BJ (cell line): ENCODE measurements at regions not wholly inside any gene's neighbourhood (a gene's known extent, or its start where the extent isn't known, plus 50 kb on each side); places are given as distances from the start of the nearest gene placed in this dataset.

Experiments used
- CTCF ChIA-PET: fragments of 350-600 bp; formaldehyde crosslinking; extraction: SDS; loops from one replicate; lab custom pipeline; 2021; ENCODE audit warnings: antibody characterized with exemption, inconsistent platforms; lab: Yijun Ruan, JAX
- POLR2A ChIA-PET: fragments of 300-600 bp; sonication (Branson Sonifier 250); formaldehyde crosslinking; extraction: SDS; loops from one replicate; lab custom pipeline; 2021; ENCODE audit warnings: antibody characterized with exemption; lab: Charles Lee
- DNase-seq: peaks from one replicate; pipeline ENCODE4 v3.0.0-alpha.2; 2011; ENCODE audit warnings: low read depth
- H3K27me3 ChIP-seq: 2 replicates; pipeline ENCODE4 v1.6.0; 2011; ENCODE audit warnings: low read length; ENCODE audit not compliant: control insufficient read depth, insufficient read depth
- H3K36me3 ChIP-seq: 2 replicates; pipeline ENCODE4 v1.5.1; 2011; ENCODE audit warnings: low read length; ENCODE audit not compliant: control insufficient read depth, insufficient read depth
- H3K4me3 ChIP-seq: 2 replicates; pipeline ENCODE4 v1.5.1; 2011; ENCODE audit warnings: low read depth, mild to moderate bottlenecking, control low read depth, low read length
- TF ChIP-seq, protein P1 (sequence below): IDR thresholded peaks from 2 replicates; pipeline ENCODE4 v1.5.1; 2011; ENCODE audit warnings: low read depth, mild to moderate bottlenecking, control low read depth, inconsistent platforms, low read length, moderate library complexity; ENCODE audit not compliant: insufficient read depth

DNA sequence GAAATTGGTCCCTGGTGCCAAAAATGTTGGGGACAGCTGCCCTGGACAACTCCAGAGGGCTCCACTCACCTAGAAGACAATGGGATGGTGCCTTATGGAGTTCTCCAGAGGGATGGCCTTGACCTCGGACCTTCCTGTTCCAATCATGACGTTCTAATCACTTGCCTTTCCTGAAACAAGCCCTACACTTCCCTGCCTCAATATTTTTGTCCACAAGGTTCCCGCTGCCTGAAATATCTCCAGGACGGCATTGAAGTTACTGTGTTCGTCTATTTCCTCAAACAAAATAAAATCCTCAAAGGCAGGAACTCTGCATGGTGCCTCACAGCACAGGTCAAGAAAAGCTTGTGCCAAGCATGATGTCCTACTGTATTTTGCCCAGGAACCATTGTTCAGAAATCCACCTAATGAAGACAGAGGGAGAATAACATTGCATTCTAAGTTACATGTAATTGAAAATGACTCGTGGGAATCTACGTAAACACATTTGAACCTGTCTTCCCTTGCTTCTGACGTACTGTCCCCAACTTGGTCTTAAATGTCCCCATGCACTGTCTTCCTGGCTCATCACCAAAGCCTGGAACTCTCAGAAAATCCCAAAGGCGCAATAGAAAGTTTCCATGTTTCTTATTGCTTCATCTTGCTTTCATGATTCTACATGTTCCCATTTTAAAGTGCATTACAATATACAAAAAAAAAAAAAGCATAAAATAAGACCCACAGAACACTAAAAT lies 342.3 kb upstream of the NRP1 start:
- Histone ChIP-seq H3K4me3 (no peak overlapping the region), H3K36me3 (no peaks in the 10 kb centered on the region), H3K27me3 (no peaks in the 10 kb centered on the region)
- no peak for DNase-seq
- ChIA-PET POLR2A (no interaction called here), CTCF (interaction anchor here (0.9 kb wide), 1 partner anchor 9 kb away, joined by 3 read pairs; no protein-coding TSS in a partner anchor)
- TF ChIP-seq, protein P1, sequence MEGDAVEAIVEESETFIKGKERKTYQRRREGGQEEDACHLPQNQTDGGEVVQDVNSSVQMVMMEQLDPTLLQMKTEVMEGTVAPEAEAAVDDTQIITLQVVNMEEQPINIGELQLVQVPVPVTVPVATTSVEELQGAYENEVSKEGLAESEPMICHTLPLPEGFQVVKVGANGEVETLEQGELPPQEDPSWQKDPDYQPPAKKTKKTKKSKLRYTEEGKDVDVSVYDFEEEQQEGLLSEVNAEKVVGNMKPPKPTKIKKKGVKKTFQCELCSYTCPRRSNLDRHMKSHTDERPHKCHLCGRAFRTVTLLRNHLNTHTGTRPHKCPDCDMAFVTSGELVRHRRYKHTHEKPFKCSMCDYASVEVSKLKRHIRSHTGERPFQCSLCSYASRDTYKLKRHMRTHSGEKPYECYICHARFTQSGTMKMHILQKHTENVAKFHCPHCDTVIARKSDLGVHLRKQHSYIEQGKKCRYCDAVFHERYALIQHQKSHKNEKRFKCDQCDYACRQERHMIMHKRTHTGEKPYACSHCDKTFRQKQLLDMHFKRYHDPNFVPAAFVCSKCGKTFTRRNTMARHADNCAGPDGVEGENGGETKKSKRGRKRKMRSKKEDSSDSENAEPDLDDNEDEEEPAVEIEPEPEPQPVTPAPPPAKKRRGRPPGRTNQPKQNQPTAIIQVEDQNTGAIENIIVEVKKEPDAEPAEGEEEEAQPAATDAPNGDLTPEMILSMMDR: no peak

GRCh38 chr10:33674986-33675599 lies 340.6 kb upstream of the NRP1 start:
- TF ChIP-seq, protein P1: no peak
- H3K4me3 ChIP-seq: no peak overlapping the region
- no peaks in the 10 kb centered on the region for H3K27me3 ChIP-seq
- H3K36me3 ChIP-seq: no peaks in the 10 kb centered on the region
- no peak for DNase-seq
- ChIA-PET POLR2A (no interaction called here), CTCF (interaction anchor here (0.7 kb wide), 1 partner anchor 815 kb away, joined by 3 read pairs; no protein-coding TSS in a partner anchor)

DNA sequence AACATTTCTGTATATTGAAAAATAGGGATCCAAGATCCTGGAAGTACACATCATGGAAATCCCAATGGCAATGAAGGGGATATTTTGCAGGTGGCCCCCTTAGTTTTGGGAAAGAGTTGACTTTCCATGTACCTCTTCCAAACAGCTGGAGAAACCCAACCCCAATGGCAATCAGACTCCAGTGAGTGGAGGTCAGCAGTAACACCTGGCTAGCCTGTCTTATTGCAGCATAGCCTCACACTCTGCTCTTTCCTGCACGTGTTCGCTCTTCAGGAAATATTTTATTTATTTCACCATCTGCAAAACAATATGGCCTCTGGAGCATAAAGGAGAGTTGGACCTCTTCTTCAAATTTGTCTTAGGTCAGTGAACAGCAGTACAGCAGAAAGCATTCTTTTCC lies 340.0 kb upstream of the NRP1 start:
- no peak overlapping the region for H3K4me3 ChIP-seq
- ChIA-PET CTCF (interaction anchor here (0.6 to 1.3 kb wide), 3 partner anchors 11 to 180 kb away, joined by 3 read pairs; no protein-coding TSS in a partner anchor), POLR2A (no interaction called here)
- no peak for DNase-seq
- H3K27me3 ChIP-seq: no peaks in the 10 kb centered on the region
- TF ChIP-seq, protein P1: no peak
- no peaks in the 10 kb centered on the region for H3K36me3 ChIP-seq

GRCh38 chr10:33673839-33674415 lies 339.5 kb upstream of the NRP1 start:
- H3K4me3 ChIP-seq: no peak overlapping the region
- no peaks in the 10 kb centered on the region for H3K27me3 ChIP-seq
- DNase-seq: no peak
- TF ChIP-seq, protein P1: no peak
- POLR2A ChIA-PET: interaction anchor here (0.8 kb wide), 1 partner anchor 18 kb away, joined by 3 read pairs; no protein-coding TSS in a partner anchor
- H3K36me3 ChIP-seq: no peaks in the 10 kb centered on the region
- CTCF ChIA-PET: interaction anchor here (0.6 to 1.3 kb wide), 3 partner anchors 10 to 181 kb away, joined by 3 read pairs; no protein-coding TSS in a partner anchor

DNA sequence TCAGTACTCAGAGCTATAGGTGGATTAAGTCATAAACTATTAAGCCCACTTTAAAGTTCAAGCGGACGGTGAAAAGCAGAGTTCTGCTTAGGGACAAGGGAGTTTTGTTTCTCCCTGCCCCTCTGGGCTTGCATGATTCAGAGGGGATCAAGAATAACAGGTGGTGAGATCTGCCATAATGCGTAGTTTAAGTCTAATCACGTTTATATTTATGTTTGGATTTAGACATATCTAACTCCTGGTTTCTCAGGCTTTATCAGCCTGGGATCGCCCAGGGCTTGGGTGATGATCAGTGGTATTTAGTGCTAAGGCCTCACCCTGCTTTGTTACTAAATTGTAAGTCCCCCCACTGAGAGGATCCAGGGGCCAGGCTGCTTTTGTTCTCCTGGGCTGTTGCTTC lies 335.4 kb upstream of the NRP1 start:
- TF ChIP-seq, protein P1: no peak
- H3K4me3 ChIP-seq: no peak overlapping the region
- no peaks in the 10 kb centered on the region for H3K27me3 ChIP-seq
- no peak for DNase-seq
- no peaks in the 10 kb centered on the region for H3K36me3 ChIP-seq
- ChIA-PET POLR2A (no interaction called here), CTCF (no interaction called here)
